ENCODE measurements at regions not wholly inside any gene's neighbourhood (a gene's known extent, or its start where the extent isn't known, plus 50 kb on each side); places are given as distances from the start of the nearest gene placed in this dataset.

- DNase-seq: no peak
Measured at GRCh38 chr6:170117111-170117972, 173.5 kb downstream of the DLL1 start.

DNA sequence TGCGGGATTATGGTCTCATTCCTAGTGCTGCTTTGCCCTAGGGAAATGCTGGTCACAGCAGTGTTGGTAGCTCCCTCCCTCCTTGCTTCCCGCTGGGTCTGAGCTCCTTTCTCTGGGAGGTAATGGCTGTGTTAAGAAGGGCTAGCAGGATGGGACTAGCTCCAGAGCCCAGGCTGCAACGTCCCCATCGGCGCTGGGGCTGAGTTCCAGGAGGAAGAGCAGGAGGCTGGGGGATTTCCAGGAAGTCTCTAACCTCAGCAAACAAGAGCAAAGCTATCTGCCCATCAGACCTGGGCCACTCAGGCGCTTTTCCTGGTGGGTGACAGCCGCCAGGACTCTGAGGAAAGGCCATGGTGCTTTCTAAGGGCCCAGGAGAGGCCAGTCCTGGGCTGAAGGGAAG lies 174.2 kb downstream of the DLL1 start:
- no peak for DNase-seq

DNA sequence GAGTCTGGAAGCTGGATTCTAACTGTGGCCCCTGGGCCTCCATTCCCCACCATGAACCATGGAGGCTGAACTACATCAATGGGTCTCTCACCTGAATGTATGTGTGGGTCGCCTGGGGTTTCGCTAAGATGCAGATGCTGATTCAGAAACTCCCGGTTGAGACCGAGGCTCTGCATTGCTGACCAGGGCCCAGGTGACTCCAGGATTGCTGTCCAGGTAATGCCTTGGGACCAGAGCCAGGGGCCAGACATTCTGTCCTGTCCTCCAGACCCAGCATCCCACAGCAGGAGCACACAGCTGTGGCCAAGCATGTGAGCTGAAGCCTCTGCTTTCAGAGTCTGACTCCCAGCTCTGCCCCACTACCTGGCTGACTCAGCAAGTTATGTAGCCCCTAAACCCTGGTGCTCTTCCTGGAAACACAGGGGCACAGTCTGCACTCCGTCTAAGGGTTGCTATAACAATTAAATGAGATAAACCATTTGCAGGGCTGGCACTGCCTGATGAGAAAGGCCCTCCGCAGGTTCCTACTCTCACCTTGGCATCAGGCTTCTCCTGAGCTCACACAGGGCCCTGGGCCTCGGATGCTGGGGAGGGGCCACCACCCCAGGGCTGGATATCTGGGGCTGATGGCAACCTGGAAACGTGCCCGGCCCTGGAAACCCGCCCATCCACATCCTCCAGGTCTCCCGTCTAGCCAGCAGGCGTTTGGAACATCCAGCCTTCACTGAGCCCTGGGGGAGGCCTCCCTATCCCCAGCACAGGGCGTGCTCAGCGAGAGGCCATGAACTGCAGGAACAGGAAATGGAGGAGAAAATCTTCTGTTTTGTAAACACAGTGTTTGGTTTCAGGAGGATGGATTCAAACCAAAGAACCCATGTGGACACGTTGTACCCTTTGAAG lies 175.7 kb downstream of the DLL1 start:
- no peak for DNase-seq

- DNase-seq: no peak
Measured at GRCh38 chr6:170114187-170114945, 176.5 kb downstream of the DLL1 start.

- no peak for DNase-seq
Measured at GRCh38 chr6:170113141-170113540, 177.7 kb downstream of the DLL1 start.

DNA sequence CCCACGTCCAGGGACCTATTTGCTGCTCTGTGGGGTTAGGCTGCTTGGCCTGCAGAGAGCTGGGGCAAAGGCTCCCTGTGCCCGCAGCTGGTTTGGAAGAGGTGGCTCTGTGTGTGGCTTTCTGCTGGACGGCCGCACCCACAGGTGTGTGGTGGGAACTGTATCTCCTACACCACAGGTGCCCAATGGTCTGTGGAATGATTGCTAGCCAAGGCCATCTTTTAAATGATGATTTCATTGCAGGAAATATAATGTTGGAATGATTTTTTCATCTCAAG lies 178.4 kb downstream of the DLL1 start:
- DNase-seq: no peak

DNA sequence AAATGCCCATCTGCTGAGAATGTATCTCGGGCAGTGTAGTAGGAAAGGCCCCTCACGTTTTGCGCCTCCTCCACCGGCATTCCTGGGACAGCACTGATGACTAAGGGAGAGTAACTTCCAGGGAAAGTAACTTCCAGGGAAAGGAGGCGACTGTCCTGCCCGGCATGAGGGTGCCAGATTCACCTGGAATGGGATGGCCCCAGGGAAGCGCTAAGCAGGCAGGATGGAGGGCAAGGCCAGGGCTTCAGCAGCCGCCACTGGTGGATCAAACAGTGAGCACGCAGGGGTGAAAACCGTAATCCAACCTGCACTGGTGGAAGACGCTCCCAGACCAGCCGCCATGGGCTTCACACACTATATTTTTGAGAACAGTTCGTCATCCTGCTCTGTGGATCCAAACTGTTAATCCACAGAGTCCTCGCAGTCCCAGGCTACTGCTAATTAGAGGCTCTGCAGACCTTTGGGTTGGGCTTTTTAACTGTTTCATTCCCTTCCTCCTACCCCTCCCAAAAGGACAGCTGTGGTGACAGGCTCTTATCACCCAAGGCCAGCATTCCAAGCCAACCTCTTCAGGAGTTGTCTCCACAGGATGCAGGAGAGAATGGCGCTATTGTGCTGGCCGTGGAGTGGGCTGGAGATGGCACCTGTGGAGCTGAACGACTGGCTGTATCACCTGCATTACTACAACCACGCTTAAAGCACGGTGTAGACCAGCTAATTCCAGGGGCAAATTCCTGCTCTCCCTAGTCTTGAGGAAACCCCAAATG lies 178.9 kb downstream of the DLL1 start:
- DNase-seq: no peak

DNA sequence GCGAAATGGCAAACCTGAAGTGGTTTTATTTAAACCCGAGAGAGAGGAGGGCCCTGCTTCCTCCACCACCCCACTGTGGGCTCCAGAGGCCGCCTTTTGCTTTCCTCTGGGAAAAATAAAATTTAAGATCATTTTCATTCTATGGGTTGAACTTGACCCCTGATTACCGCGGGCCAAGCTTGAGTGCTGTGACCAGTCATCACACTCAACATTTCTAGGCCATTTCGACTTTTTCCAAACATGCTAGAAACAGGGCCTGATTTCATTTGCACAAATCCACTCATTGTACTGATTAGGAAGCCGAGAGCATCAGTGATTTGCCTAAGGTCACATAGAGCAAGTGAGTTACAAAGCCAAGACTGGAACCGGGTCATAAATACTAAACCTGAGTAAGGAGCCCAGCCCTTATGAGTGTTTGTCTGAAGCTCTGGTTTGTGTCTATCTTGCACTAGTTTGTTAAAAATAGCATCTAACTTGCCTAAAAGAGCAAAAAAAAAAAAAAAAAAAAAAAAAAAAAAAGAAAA lies 179.7 kb downstream of the DLL1 start:
- no peak for DNase-seq

- DNase-seq: no peak
Measured at GRCh38 chr6:170110201-170111140, 180.4 kb downstream of the DLL1 start.

DNA sequence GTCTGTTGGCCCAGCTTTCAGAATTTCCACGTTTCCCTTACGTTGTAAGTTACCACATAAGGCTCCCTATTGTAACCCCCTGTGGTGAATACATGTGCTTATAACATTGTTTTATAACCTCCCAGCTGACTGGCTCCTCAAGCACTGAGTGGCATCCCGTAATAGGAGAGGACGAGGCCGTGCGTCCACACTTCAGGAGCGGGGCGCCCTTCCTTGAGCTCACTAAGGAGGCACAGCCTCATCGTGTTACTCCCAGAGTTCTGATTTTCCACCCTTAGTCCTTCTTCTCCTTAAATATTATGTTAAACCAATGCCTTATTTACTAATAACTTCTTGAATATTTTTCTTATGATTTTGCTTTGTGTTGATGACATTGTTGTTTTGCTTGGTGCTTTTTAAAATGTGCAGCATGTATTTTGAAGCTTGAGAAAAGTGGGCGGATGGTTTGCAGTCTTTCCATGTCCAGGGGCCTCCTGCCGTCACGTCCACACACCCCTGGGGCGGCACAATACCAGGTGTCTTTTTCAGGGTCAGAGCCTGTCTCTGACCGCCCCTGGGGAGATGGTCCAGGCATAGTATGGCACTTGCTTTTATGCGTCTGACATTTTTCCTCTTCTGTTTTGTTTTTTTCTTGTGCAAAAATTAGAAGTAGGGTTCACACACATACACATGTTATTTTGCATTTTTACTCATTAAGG lies 181.8 kb downstream of the DLL1 start:
- no peak for DNase-seq

DNA sequence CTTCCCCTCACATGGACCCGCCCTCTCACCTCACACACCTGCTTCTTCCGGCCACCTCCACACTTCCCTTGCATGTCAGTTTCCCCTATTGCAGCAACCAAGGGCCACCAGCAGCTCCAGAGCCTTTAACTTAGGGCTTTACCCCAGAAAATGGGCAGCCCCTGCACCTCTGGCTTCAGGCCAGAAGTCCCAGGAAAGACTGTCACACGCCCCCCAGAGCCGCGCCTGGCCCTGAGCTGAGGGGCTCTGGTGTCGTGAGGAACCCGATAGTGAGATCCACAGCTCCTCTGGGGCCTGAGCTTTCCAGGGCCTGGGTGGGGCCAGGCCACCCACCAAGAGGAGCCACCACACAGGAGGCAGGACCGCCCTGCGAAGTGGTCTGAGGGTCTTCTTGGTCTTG lies 182.4 kb downstream of the DLL1 start:
- DNase-seq: no peak

- no peak for DNase-seq
Measured at GRCh38 chr6:170107606-170108222, 183.2 kb downstream of the DLL1 start.

- DNase-seq: no peak
Measured at GRCh38 chr6:170106906-170107525, 183.9 kb downstream of the DLL1 start.

GRCh38 chr6:170102582-170103481 lies 188.0 kb downstream of the DLL1 start:
- no peak for DNase-seq

GRCh38 chr6:170102038-170102437 lies 188.8 kb downstream of the DLL1 start:
- no peak for DNase-seq

- no peak for DNase-seq
Measured at GRCh38 chr6:170101281-170102035, 189.4 kb downstream of the DLL1 start.
